GM18951 (cell line): ENCODE measurements at regions not wholly inside any gene's neighbourhood (a gene's known extent, or its start where the extent isn't known, plus 50 kb on each side); places are given as distances from the start of the nearest gene placed in this dataset.

Experiments
- POLR2A ChIP-seq: IDR thresholded peaks from 4 replicates; pipeline ENCODE4 v1.6.1; 2011; ENCODE audit warnings: mild to moderate bottlenecking; ENCODE audit not compliant: insufficient read length, insufficient read depth; ENCODE audit errors: extremely low read depth
- in situ Hi-C: fragments of 300-500 bp; cut with MboI; formaldehyde crosslinking; loops from one replicate; pipeline ENCODE4 v1.12.0; 2022; ENCODE audit warnings: low sequenced_read_pairs, mixed read lengths, inconsistent platforms; ENCODE audit not compliant: unreplicated experiment

DNA sequence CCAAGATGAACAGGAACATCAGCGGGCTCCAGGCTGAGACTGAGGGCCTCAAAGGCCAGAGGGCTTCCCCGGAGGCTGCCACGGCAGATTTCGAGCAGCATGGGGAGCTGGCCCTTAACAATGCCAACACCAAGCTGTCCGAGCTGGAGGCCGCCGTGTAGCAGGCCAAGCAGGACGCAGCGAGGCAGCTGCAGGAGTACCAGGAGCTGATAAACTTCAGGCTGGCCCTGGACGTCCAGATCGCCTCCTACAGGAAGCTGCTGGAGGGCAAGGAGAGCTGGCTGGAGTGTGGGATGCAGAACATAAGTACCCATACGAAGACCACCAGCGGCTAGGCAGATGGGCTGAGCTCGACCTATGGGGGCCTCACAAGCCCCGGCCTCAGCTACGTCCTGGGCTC is 823.4 kb upstream of the NEGR1 start:
- in situ Hi-C loops, result no loop called here

DNA sequence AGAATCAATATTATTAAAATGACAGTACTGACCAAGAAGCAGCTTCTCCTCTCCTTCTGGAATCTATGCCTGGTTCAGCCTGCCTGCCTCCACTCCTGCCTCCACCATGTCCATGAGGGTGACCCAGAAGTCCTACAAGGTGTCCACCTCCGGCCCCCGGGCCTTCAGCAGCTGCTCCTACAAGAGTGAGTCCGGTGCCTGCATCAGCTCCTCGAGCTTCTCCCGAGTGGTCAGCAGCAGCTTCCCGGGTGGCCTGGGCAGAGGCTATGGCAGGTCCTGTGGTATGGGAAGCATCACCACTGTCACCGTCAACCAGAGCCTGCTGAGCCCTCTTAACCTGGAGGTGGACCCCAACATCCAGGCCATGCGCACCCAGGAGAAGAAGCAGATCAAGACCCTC is 822.4 kb upstream of the NEGR1 start:
- TF ChIP-seq POLR2A, result no peak
- in situ Hi-C loops, result no loop called here

More for the DNA sequence above, 823.4 kb upstream of the NEGR1 start:
- no peak for TF ChIP-seq POLR2A

DNA sequence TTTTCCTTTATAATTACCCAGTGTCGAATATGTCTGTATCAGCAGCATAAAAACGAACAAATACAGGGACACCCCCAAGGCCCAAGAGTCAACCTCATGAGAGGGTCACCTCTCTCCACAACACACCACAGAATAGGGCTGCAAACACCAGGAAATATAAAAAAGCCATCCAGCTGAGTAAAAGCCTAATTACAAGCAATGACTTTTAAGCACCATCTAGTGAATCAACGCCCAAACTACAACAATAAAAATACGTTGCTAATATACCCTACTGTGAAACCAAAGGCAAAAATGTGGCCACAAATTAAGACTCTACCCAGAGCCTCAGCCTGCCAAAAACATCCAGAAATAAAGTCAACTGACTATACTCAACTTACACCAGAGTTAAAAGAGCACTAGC is 817.9 kb upstream of the NEGR1 start:
- in situ Hi-C loops, result no loop called here
- no peak for TF ChIP-seq POLR2A

DNA sequence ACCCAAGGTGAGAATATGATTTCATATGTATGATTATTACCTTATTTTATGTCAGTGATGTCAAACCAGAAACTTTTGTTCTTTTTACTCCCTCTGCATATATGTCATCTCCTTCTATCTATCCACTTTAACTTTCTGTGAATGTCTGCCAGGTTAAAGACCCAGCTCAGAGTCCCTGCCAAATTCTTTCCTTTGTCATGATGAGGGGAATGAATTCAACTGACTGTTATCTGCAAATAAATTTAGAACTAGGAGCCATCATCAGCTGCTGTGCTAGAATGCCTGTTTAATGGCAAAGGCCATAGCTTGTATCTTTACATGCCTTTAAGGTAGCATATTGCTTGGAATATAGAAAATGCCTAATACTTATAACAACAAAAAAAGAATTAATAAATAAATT is 815.6 kb upstream of the NEGR1 start:
- no peak for TF ChIP-seq POLR2A
- in situ Hi-C loops, result no loop called here

DNA sequence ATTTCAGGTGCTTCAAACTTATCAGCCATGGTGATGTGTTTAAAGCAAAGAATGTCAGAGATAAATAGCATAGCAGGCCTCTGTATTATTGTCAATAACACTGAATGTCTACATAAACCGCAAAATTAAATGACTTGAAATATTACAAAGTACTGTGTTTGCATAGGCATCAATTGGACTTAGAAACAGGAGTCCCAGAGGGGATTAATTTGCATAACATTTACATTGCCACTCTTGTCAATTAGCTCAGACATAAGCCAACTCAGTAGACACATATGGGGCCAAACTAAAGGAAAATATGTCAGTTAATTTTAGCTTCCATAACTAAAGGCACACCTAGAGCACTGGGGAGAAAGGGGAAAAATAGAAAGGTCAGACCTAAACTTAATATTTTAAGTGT is 814.5 kb upstream of the NEGR1 start:
- no peak for TF ChIP-seq POLR2A
- in situ Hi-C loops, result no loop called here

DNA sequence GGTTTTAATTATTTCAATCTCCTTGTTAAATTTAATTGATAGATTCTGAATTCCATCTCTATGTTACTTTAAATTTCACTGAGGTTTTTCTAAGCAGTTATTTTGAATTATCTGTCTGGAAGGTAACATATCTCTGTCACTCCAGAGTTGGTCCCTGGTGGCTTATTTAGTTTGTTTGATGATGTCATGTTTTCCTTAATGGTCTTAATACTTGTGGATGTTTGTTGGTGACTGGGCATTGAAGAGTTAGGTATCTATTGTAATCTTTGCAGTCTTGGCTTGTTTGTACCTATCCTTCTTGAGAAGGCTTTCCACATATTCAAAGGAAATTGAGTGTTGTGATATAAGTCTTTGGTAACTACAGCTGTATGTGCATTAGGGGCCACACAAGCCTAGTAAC is 810.0 kb upstream of the NEGR1 start:
- in situ Hi-C loops, result no loop called here
- TF ChIP-seq POLR2A, result no peak

DNA sequence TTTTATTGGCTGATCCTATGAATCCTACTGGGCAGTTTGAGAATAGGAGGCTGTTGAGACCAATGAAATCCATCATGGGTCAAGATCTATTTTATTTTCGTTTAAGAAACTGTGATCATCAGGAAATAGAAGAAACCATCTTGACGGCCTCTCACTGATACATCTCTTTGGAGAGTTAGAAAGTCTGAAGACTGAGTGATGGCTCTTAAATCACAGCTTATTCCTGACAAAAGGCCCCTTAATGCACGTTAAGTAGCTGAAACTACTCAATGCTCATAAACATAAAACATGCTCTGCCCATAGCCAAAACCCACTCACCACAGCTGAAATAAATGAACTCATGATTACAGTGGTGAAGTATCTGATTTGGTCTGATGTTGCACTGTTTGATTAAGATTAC is 784.5 kb upstream of the NEGR1 start:
- no peak for TF ChIP-seq POLR2A
- in situ Hi-C loops, result no loop called here

DNA sequence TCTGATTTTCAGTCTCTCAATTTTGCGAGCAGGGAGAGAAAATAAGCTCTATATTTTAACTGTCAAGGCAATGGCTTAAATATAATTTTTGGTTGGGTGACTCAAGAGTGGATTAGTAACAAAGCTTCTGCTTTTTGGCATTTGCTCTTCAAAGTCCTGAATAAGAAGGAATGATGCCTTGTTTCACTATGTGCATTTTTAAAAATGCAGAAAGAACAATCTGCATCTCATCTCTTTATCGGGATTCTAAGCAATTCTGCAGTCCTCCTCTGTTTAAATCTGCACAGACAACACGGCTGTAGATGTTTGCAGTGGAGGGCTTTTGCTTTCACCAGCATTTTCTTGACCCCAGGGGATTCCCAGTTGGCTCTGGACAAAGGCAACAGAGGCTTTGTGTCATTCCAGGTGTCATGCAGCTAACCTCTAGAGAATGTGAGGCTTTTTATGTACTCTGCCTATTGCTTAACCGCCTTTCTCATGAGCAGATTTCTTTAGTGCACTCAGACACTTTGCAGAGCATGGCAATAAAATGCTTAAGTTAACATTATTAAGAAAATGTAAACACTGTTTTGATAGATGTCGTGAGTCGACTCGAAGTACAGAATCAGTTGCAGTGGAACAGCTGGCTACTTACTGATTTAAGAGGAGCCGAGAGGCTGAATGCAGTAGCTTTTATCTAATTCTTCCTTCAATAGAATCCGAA is 783.2 kb upstream of the NEGR1 start:
- in situ Hi-C loops, result no loop called here
- TF ChIP-seq POLR2A, result no peak

DNA sequence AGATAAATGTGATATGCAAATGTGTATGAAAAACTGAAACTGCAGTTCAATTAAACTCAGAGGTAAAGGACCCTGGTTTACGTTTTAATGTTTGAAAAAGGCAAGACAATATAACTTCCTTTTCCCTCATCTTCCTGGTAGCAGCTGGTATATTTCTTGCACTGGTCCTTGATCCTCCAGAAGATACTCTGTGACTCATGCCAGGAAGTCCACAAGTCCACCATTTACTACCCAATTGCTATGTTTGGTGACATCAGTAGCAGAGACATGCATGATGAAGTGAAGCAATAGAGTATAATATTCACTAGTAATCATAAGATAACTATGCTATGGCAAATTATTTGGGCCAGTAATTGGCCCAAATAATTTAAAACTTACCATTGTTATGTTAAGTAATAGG is 774.5 kb upstream of the NEGR1 start:
- TF ChIP-seq POLR2A, result no peak
- in situ Hi-C loops, result no loop called here

DNA sequence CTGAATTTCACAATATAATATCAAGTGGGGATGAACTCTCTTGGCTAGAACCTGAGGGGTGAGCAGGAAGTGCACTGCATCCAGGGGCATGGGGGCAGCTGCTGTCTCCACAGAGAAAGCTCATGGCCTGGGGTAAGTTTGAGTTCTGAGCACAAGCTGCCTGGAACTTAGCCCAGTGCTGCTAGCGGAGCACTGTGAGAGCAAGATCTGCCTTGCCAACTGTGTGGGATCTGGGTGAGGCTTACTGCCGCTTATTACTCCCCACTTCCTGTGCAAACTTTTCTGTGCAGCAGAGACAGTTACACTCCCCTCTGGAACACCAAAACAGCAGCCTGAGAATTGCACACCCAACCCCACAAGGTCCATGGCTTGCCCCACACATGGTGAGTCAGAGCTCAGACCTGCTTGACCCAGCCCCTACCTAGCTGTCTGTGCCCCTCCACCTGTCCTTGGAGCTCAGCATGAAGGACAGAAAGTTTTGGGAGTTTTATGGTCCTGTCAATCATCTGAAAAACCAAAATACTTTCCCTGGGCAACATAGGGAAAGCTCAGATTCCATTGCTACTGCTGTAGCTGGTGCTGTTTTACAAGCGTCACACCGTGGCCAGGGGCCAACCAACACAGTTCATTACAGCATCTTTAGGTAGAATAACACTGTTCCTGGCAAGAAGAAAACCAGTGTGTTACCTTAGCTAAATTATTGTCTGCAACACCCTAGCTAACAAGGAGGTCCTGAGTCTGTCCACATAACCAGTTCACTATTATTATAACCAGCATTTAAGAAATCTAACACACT is 762.1 kb upstream of the NEGR1 start:
- TF ChIP-seq POLR2A, result no peak
- in situ Hi-C loops, result no loop called here

DNA sequence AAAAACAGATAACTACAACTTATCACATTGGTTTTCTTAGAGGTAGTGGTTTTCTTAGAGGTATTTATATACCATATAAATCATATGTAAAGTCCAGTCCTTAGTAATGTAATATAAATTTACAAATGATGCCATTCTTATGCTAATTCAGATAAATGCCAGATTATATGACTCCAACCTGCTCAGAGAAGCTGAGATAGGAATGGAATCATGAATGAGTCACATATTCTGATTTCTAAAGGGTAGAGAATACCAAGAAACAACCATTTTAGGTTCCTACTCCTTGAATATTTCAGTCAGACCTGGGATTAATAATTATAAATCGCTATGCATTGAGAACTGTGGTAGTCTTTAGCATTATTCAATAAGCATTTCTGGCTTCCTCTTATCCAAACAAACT is 760.1 kb upstream of the NEGR1 start:
- in situ Hi-C loops, result no loop called here
- no peak for TF ChIP-seq POLR2A

DNA sequence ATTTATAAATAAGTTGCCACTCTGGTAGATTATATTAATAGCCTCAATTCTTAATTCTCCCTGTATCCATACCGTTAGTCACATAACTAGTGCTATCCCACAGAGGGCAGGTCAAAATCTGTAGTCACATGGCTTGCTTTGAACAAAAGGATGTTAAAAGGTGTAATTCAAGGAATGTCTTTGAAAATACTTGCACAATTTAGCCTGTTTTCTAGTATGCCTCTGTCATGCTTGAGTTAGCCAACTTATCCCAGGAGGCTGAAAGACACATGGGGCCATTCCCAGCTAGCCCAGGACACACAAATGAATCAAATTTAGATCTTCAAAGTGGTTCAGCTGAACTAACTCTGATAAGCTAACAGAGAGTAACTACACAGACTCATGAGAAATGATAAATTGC is 758.5 kb upstream of the NEGR1 start:
- in situ Hi-C loops, result no loop called here
- no peak for TF ChIP-seq POLR2A

DNA sequence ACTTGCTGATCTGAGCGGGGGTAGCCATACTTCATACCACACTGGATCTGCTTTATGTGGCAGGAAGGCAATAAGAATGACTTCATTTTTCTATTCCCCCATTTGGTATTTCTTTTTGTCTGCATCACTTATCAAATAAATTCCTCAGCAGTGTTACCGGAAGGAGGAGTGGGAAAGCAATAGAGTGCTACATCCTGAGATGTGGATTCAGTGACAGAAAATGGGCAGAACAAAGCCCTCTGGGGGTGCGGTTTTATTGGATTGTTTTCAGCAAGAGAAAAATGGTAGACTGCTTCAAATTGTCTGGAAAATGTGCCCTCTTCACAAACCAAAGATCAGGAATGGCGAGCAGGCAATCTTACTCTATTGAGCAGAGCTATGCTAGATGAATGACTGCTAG is 751.9 kb upstream of the NEGR1 start:
- no peak for TF ChIP-seq POLR2A
- in situ Hi-C loops, result no loop called here

DNA sequence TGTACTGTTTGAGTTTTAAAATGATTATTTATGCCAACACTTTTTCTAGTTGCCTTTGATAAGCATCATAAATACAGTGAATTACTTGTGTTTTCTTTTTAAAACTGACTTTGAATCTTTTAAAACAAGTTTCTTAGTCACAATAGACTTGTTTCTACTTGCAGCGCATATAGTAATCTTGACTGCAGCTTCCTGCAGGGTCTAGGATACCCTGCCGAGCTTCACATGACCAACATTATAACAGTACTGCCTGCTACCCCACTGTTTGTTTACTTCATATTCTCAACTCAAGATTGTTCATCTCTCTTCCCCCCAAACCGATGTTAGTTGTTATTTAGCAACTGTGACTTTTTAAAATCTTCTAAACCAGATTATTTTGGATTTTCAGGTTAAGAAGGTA is 751.3 kb upstream of the NEGR1 start:
- in situ Hi-C loops, result no loop called here
- no peak for TF ChIP-seq POLR2A
